SK-N-SH (cell line): ENCODE measurements at regions not wholly inside any gene's neighbourhood (a gene's known extent, or its start where the extent isn't known, plus 50 kb on each side); places are given as distances from the start of the nearest gene placed in this dataset.

ENCODE experiments used
- CTCF ChIA-PET: fragments of 300-600, 350-600 bp; formaldehyde crosslinking; extraction: SDS; loops from one replicate; lab custom pipeline; 2021; lab: Yijun Ruan, JAX
- POLR2A ChIA-PET: fragments of 350-600 bp; sonication (Branson Sonifier 250); formaldehyde crosslinking; extraction: SDS; loops from one replicate; lab custom pipeline; 2020; ENCODE audit warnings: antibody characterized with exemption, inconsistent platforms; lab: Yijun Ruan, JAX
- DNase-seq: peaks from one replicate; pipeline ENCODE4 v3.0.0; 2012
- H2AFZ ChIP-seq: fragments of 200-600 bp; sonication (generic); 2 replicates; pipeline ENCODE4 v1.8.1; 2016; ENCODE audit warnings: antibody characterized with exemption, mild to moderate bottlenecking, low read depth
- H3F3A ChIP-seq: fragments of 200-600 bp; sonication (generic); replicated peaks from 2 replicates; pipeline ENCODE3; 2016; ENCODE audit warnings: antibody characterized with exemption, mild to moderate bottlenecking; ENCODE audit not compliant: insufficient read depth
- H3K27ac ChIP-seq, 2 experiments: fragments of 200-500 bp in 1 of 2; fragments of 200-600 bp in 1 of 2; sonication (Bioruptor generic) in 1 of 2; sonication (generic), shearing (Covaris generic) in 1 of 2; 2 replicates each; pipeline versions ENCODE4 v1.5.1 to v1.6.1; 2014 to 2016; ENCODE audit warnings: low read depth in 2 of 2, inconsistent platforms in 1 of 2, low read length in 1 of 2, mild to moderate bottlenecking in 1 of 2, mixed read lengths in 1 of 2
- H3K27me3 ChIP-seq: fragments of 200-600 bp; sonication (generic), shearing (Covaris generic); 2 replicates; pipeline ENCODE4 v1.6.1; 2016; ENCODE audit warnings: mixed run types; ENCODE audit not compliant: insufficient read depth
- H3K36me3 ChIP-seq, 2 experiments: fragments of 200-500 bp in 1 of 2; fragments of 200-600 bp in 1 of 2; sonication (Bioruptor generic) in 1 of 2; sonication (generic) in 1 of 2; replicated peaks in 1 of 2; 2 replicates each; pipeline versions ENCODE3 to v1.5.1; 2014 to 2016; ENCODE audit warnings: low read length in 1 of 2, mild to moderate bottlenecking in 1 of 2; ENCODE audit not compliant: insufficient read depth in 2 of 2, control insufficient read depth in 1 of 2
- H3K4me1 ChIP-seq, 2 experiments: fragments of 200-500 bp in 1 of 2; fragments of 200-600 bp in 1 of 2; sonication (Bioruptor generic) in 1 of 2; sonication (generic), shearing (Covaris generic) in 1 of 2; 2 replicates each; pipeline versions ENCODE4 v1.5.1 to v1.6.1; 2014 to 2016; ENCODE audit warnings: low read depth in 1 of 2, low read length in 1 of 2, mixed run types in 1 of 2; ENCODE audit not compliant: insufficient read depth in 2 of 2, control insufficient read depth in 1 of 2
- H3K4me2 ChIP-seq: fragments of 200-600 bp; sonication (generic), shearing (Covaris generic); 2 replicates; pipeline ENCODE4 v1.6.1; 2017; ENCODE audit warnings: mixed run types
- H3K4me3 ChIP-seq, 2 experiments: fragments of 200-500 bp in 1 of 2; fragments of 200-600 bp in 1 of 2; sonication (Bioruptor generic) in 1 of 2; sonication (generic), shearing (Covaris generic) in 1 of 2; 2 replicates each; pipeline versions ENCODE4 v1.5.1 to v1.8.1; 2014 to 2016; ENCODE audit warnings: low read depth in 2 of 2, inconsistent platforms in 1 of 2, low read length in 1 of 2, mild to moderate bottlenecking in 1 of 2, mixed read lengths in 1 of 2, moderate library complexity in 1 of 2
- H3K79me2 ChIP-seq: fragments of 200-600 bp; sonication (generic); 2 replicates; pipeline ENCODE4 v1.8.1; 2017; ENCODE audit warnings: mild to moderate bottlenecking; ENCODE audit not compliant: insufficient read depth
- H3K9ac ChIP-seq: fragments of 200-600 bp; sonication (generic); 2 replicates; pipeline ENCODE4 v1.6.1; 2017; ENCODE audit warnings: mixed run types
- H3K9me2 ChIP-seq: fragments of 200-600 bp; sonication (generic); 2 replicates; pipeline ENCODE4 v1.6.1; 2017; ENCODE audit warnings: mixed run types
- H3K9me3 ChIP-seq: fragments of 200-600 bp; sonication (generic); 2 replicates; pipeline ENCODE4 v1.6.1; 2017; ENCODE audit warnings: mixed run types, mild to moderate bottlenecking, moderate library complexity
- H4K20me1 ChIP-seq: fragments of 200-600 bp; sonication (generic); 2 replicates; pipeline ENCODE4 v1.6.1; 2017; ENCODE audit warnings: mild to moderate bottlenecking, mixed run types; ENCODE audit not compliant: insufficient read depth
- FOSL2 ChIP-seq: IDR thresholded peaks from 2 replicates; pipeline ENCODE4 v1.4.0; 2012; ENCODE audit warnings: low read depth, mild to moderate bottlenecking, moderate library complexity, borderline replicate concordance
- FOXM1 ChIP-seq: IDR thresholded peaks from 2 replicates; pipeline ENCODE4 v1.4.0; 2012; ENCODE audit warnings: low read depth, mild to moderate bottlenecking
- GATA2 ChIP-seq: sonication (generic); formaldehyde crosslinking; IDR thresholded peaks from 2 replicates; pipeline ENCODE4 v1.5.0; 2020; ENCODE audit warnings: mild to moderate bottlenecking, missing genetic modification reagents
- MEF2A ChIP-seq: IDR thresholded peaks from 2 replicates; pipeline ENCODE4 v1.4.0; 2012; ENCODE audit warnings: low read depth, borderline replicate concordance
- NRF1 ChIP-seq: IDR thresholded peaks from 2 replicates; pipeline ENCODE4 v1.6.1; 2012; ENCODE audit warnings: low read depth, mild to moderate bottlenecking, low read length
- RAD21 ChIP-seq: IDR thresholded peaks from 2 replicates; pipeline ENCODE4 v1.6.1; 2012; ENCODE audit warnings: mild to moderate bottlenecking, low read length
- RCOR1 ChIP-seq: fragments of 150-350 bp; IDR thresholded peaks from 2 replicates; pipeline ENCODE4 v1.6.1; 2017; ENCODE audit warnings: antibody characterized with exemption, low read length
- RFX5 ChIP-seq: IDR thresholded peaks from 2 replicates; pipeline ENCODE4 v1.6.1; 2012; ENCODE audit warnings: mild to moderate bottlenecking, improper control_type of control experiment, low read length
- SIN3A ChIP-seq: IDR thresholded peaks from 2 replicates; pipeline ENCODE4 v1.6.1; 2012; ENCODE audit warnings: low read depth, mild to moderate bottlenecking, low read length, moderate library complexity, borderline replicate concordance
- SMC3 ChIP-seq: IDR thresholded peaks from 2 replicates; pipeline ENCODE4 v1.6.1; 2012; ENCODE audit warnings: low read depth, low read length, improper control_type of control experiment
- TEAD4 ChIP-seq: IDR thresholded peaks from 2 replicates; pipeline ENCODE4 v1.4.0; 2012; ENCODE audit warnings: mild to moderate bottlenecking, borderline replicate concordance; ENCODE audit not compliant: insufficient read depth
- USF1 ChIP-seq: IDR thresholded peaks from 2 replicates; pipeline ENCODE4 v1.4.0; 2012; ENCODE audit warnings: low read depth, borderline replicate concordance
- WGBS: methylation state at CpG from one replicate; pipeline ENCODE4 v1.1.6; 2017; ENCODE audit warnings: low lambda C conversion rate; 5-methylcytosine and 5-hydroxymethylcytosine counted together
- TF ChIP-seq, protein P1 (sequence below): fragments of 150-350 bp; IDR thresholded peaks from 2 replicates; pipeline ENCODE4 v1.6.1; 2016; ENCODE audit warnings: mild to moderate bottlenecking, low read depth, low read length
- TF ChIP-seq, protein P2 (sequence below): IDR thresholded peaks from 2 replicates; pipeline ENCODE4 v1.4.0; 2012; ENCODE audit warnings: low read depth
- TF ChIP-seq, protein P3 (sequence below): IDR thresholded peaks from 2 replicates; pipeline ENCODE4 v1.4.0; 2012; ENCODE audit warnings: low read depth, borderline replicate concordance

GRCh38 chr3:130604806-130605205, 87.8 kb downstream of the COL6A6 start:
- WGBS: 40% methylated on average over 1 of the region's 1 CpG
- TF ChIP-seq NRF1 (no peak), USF1 (no peak), TEAD4 (no peak), FOXM1 (no peak), MEF2A (no peak), SMC3 (no peak), FOSL2 (no peak), GATA2 (CRISPR knock-in tag) (no peak), RAD21 (no peak), SIN3A (no peak), RFX5 (no peak)
- TF ChIP-seq, protein P1, sequence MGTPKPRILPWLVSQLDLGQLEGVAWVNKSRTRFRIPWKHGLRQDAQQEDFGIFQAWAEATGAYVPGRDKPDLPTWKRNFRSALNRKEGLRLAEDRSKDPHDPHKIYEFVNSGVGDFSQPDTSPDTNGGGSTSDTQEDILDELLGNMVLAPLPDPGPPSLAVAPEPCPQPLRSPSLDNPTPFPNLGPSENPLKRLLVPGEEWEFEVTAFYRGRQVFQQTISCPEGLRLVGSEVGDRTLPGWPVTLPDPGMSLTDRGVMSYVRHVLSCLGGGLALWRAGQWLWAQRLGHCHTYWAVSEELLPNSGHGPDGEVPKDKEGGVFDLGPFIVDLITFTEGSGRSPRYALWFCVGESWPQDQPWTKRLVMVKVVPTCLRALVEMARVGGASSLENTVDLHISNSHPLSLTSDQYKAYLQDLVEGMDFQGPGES: no peak
- TF ChIP-seq, protein P2, sequence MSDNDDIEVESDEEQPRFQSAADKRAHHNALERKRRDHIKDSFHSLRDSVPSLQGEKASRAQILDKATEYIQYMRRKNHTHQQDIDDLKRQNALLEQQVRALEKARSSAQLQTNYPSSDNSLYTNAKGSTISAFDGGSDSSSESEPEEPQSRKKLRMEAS: no peak
- Histone ChIP-seq H2AFZ (no peak overlapping the region), H3K4me2 (no peak overlapping the region), H3K36me3 (no peaks in the 10 kb centered on the region), H3K9me2 (no peaks in the 10 kb centered on the region), H3K9ac (no peak overlapping the region), H3K27me3 (no peaks in the 10 kb centered on the region), H3K4me1 (no peaks in the 10 kb centered on the region), H3K27ac (no peak overlapping the region), H3F3A (no peaks in the 10 kb centered on the region), H3K4me3 (no peak overlapping the region), H3K79me2 (no peaks in the 10 kb centered on the region), H4K20me1 (no peaks in the 10 kb centered on the region), H3K9me3 (peaks cover 6% of the 10 kb centered on the region; the same call in 1 of the 2 replicates)
- ChIA-PET POLR2A (no interaction called here), CTCF (no interaction called here)
- DNase-seq: no peak

DNA sequence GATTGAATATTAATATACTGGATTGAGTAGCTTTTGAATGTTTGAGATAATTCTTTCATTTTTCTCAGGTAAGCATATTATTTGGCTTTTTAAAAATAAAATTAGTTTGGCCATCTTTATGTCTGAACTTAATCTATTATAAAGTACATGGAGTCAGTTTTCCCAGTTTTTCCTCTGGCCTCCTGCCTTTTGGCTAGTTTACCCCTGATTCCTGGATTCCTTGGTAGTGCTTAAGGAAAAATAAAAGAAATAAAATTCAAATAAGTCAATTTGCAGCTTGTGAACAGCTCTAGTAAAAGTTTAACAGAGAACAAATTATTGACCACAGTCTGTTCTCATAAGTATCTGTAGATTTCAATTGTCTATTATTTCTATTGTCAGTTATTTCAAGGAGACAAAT, 89.4 kb downstream of the COL6A6 start:
- no peak overlapping the region for H2AFZ ChIP-seq
- no peak overlapping the region for H3K9ac ChIP-seq
- no peak overlapping the region for H3K27ac ChIP-seq
- H3F3A ChIP-seq: no peaks in the 10 kb centered on the region
- no peak for TF ChIP-seq RCOR1
- TF ChIP-seq, protein P3, sequence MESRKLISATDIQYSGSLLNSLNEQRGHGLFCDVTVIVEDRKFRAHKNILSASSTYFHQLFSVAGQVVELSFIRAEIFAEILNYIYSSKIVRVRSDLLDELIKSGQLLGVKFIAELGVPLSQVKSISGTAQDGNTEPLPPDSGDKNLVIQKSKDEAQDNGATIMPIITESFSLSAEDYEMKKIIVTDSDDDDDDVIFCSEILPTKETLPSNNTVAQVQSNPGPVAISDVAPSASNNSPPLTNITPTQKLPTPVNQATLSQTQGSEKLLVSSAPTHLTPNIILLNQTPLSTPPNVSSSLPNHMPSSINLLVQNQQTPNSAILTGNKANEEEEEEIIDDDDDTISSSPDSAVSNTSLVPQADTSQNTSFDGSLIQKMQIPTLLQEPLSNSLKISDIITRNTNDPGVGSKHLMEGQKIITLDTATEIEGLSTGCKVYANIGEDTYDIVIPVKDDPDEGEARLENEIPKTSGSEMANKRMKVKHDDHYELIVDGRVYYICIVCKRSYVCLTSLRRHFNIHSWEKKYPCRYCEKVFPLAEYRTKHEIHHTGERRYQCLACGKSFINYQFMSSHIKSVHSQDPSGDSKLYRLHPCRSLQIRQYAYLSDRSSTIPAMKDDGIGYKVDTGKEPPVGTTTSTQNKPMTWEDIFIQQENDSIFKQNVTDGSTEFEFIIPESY: no peak
- no peak for TF ChIP-seq MEF2A
- TF ChIP-seq RFX5: no peak
- TF ChIP-seq RAD21: no peak
- H3K9me3 ChIP-seq: peaks cover 6% of the 10 kb centered on the region; the same call in 1 of the 2 replicates
- no peaks in the 10 kb centered on the region for H3K36me3 ChIP-seq
- H3K4me1 ChIP-seq: no peaks in the 10 kb centered on the region
- no peak overlapping the region for H3K4me3 ChIP-seq
- H3K27me3 ChIP-seq: no peaks in the 10 kb centered on the region
- DNase-seq: no peak
- no peaks in the 10 kb centered on the region for H4K20me1 ChIP-seq
- H3K9me2 ChIP-seq: no peaks in the 10 kb centered on the region
- no peak overlapping the region for H3K4me2 ChIP-seq
- CTCF ChIA-PET: no interaction called here
- H3K79me2 ChIP-seq: no peaks in the 10 kb centered on the region
- POLR2A ChIA-PET: no interaction called here
